SK-N-SH (cell line): ENCODE measurements at regions not wholly inside any gene's neighbourhood (a gene's known extent, or its start where the extent isn't known, plus 50 kb on each side); places are given as distances from the start of the nearest gene placed in this dataset.

ENCODE experiments used
- CTCF ChIP-seq: fragments of 200-600 bp; sonication (generic); IDR thresholded peaks from 2 replicates; pipeline ENCODE4 v1.6.1; 2017; ENCODE audit warnings: antibody characterized with exemption, mild to moderate bottlenecking, moderate library complexity
- EP300 ChIP-seq, 2 experiments: IDR thresholded peaks; 2 replicates each; pipeline versions ENCODE4 v1.4.0 to v1.6.1; 2012; ENCODE audit warnings: borderline replicate concordance in 1 of 2, low read depth in 1 of 2, low read length in 1 of 2
- EZH2phosphoT487 ChIP-seq: fragments of 200-600 bp; sonication (generic); IDR thresholded peaks from 2 replicates; pipeline ENCODE4 v1.6.1; 2017; ENCODE audit warnings: low read depth, mixed run types, mild to moderate bottlenecking, antibody characterized with exemption, moderate library complexity, borderline replicate concordance
- GABPA ChIP-seq: IDR thresholded peaks from 2 replicates; pipeline ENCODE4 v1.4.0; 2012; ENCODE audit warnings: low read depth, mild to moderate bottlenecking
- MAX ChIP-seq: IDR thresholded peaks from 2 replicates; pipeline ENCODE4 v1.4.0; 2012; ENCODE audit warnings: low read depth
- MXI1 ChIP-seq: IDR thresholded peaks from 2 replicates; pipeline ENCODE4 v1.6.1; 2012; ENCODE audit warnings: mild to moderate bottlenecking, low read depth, low read length, improper control_type of control experiment
- NFIC ChIP-seq: IDR thresholded peaks from 2 replicates; pipeline ENCODE4 v1.4.0; 2012; ENCODE audit warnings: borderline replicate concordance
- RCOR1 ChIP-seq: fragments of 150-350 bp; IDR thresholded peaks from 2 replicates; pipeline ENCODE4 v1.6.1; 2017; ENCODE audit warnings: antibody characterized with exemption, low read length
- REST ChIP-seq: IDR thresholded peaks from 2 replicates; pipeline ENCODE4 v1.6.1; 2012; ENCODE audit warnings: mild to moderate bottlenecking, low read depth, low read length, moderate library complexity
- RFX5 ChIP-seq: IDR thresholded peaks from 2 replicates; pipeline ENCODE4 v1.6.1; 2012; ENCODE audit warnings: mild to moderate bottlenecking, improper control_type of control experiment, low read length
- TCF12 ChIP-seq: IDR thresholded peaks from 2 replicates; pipeline ENCODE4 v1.4.0; 2012
- TEAD4 ChIP-seq: IDR thresholded peaks from 2 replicates; pipeline ENCODE4 v1.4.0; 2012; ENCODE audit warnings: mild to moderate bottlenecking, borderline replicate concordance; ENCODE audit not compliant: insufficient read depth
- USF1 ChIP-seq: IDR thresholded peaks from 2 replicates; pipeline ENCODE4 v1.4.0; 2012; ENCODE audit warnings: low read depth, borderline replicate concordance
- ZBTB33 ChIP-seq: IDR thresholded peaks from 2 replicates; pipeline ENCODE4 v1.4.0; 2012; ENCODE audit warnings: low read depth, borderline replicate concordance

GRCh38 chr19:56969156-56969555 lies 128.6 kb upstream of the PEG3 start:
- TF ChIP-seq USF1 (no peak), TCF12 (no peak), CTCF (no peak), MAX (no peak), EP300 (IDR thresholded peaks at IDR 0.05; ENCODE audit: borderline replicate concordance in 1 of 2, low read depth in 1 of 2, low read length in 1 of 2) (no peak), EZH2phosphoT487 (no peak), MXI1 (no peak), ZBTB33 (no peak), NFIC (no peak), RCOR1 (no peak), TEAD4 (no peak), REST (no peak), GABPA (no peak), RFX5 (no peak)
